CD4-positive, alpha-beta T cell treated with Interleukin-4 for 1 hour (primary cell): ENCODE measurements at regions not wholly inside any gene's neighbourhood (a gene's known extent, or its start where the extent isn't known, plus 50 kb on each side); places are given as distances from the start of the nearest gene placed in this dataset.

Source experiments
- DNase-seq, 2 donors: peaks; one replicate each; pipeline ENCODE4 v3.0.0-alpha.2; 2020 to 2022

- DNase-seq, result no peak
These were observed 315.0 kb downstream of the TNS1 start for GRCh38 chr2:217687771-217688170.

- no peak for DNase-seq
These were observed 317.6 kb downstream of the TNS1 start for GRCh38 chr2:217685255-217685605.

- no peak for DNase-seq
These were observed 318.2 kb downstream of the TNS1 start for GRCh38 chr2:217684431-217685254.

- DNase-seq, result no peak
These were observed 319.5 kb downstream of the TNS1 start for GRCh38 chr2:217683106-217683870.

GRCh38 chr2:217681791-217682190 is 321.0 kb downstream of the TNS1 start:
- no peak for DNase-seq

- no peak for DNase-seq
These were observed 322.4 kb downstream of the TNS1 start for GRCh38 chr2:217680381-217680780.

GRCh38 chr2:217673627-217674026 is 329.2 kb downstream of the TNS1 start:
- no peak for DNase-seq

- no peak for DNase-seq
These were observed 330.3 kb downstream of the TNS1 start for GRCh38 chr2:217672472-217672871.

GRCh38 chr2:217671871-217672270 is 330.9 kb downstream of the TNS1 start:
- DNase-seq, result no peak

GRCh38 chr2:217671075-217671474 is 331.7 kb downstream of the TNS1 start:
- DNase-seq, result no peak

- DNase-seq, result no peak
These were observed 333.0 kb downstream of the TNS1 start for GRCh38 chr2:217669831-217670230.

- DNase-seq, result no peak
These were observed 335.3 kb downstream of the TNS1 start for GRCh38 chr2:217667512-217667911.

GRCh38 chr2:217667035-217667434 is 335.8 kb downstream of the TNS1 start:
- DNase-seq, result no peak

- DNase-seq, result no peak
These were observed 336.5 kb downstream of the TNS1 start for GRCh38 chr2:217666338-217666737.

- no peak for DNase-seq
These were observed 338.0 kb downstream of the TNS1 start for GRCh38 chr2:217664761-217665160.

GRCh38 chr2:217662984-217663602 is 339.7 kb downstream of the TNS1 start:
- DNase-seq, result no peak

GRCh38 chr2:217661378-217661777 is 341.4 kb downstream of the TNS1 start:
- no peak for DNase-seq

- no peak for DNase-seq
These were observed 342.4 kb downstream of the TNS1 start for GRCh38 chr2:217660423-217660822.

- no peak for DNase-seq
These were observed 344.0 kb downstream of the TNS1 start for GRCh38 chr2:217658806-217659205.

- DNase-seq, result no peak
These were observed 345.5 kb downstream of the TNS1 start for GRCh38 chr2:217657252-217657651.

GRCh38 chr2:217656316-217656715 is 346.5 kb downstream of the TNS1 start:
- no peak for DNase-seq

- DNase-seq, result no peak
These were observed 347.1 kb downstream of the TNS1 start for GRCh38 chr2:217655651-217656050.

GRCh38 chr2:217654168-217654567 is 348.6 kb downstream of the TNS1 start:
- no peak for DNase-seq
